ENCODE measurements at regions not wholly inside any gene's neighbourhood (a gene's known extent, or its start where the extent isn't known, plus 50 kb on each side); places are given as distances from the start of the nearest gene placed in this dataset.

- TF ChIP-seq POLR2A (IDR thresholded peaks at IDR 0.05): no peak
- TF ChIP-seq, protein P1, sequence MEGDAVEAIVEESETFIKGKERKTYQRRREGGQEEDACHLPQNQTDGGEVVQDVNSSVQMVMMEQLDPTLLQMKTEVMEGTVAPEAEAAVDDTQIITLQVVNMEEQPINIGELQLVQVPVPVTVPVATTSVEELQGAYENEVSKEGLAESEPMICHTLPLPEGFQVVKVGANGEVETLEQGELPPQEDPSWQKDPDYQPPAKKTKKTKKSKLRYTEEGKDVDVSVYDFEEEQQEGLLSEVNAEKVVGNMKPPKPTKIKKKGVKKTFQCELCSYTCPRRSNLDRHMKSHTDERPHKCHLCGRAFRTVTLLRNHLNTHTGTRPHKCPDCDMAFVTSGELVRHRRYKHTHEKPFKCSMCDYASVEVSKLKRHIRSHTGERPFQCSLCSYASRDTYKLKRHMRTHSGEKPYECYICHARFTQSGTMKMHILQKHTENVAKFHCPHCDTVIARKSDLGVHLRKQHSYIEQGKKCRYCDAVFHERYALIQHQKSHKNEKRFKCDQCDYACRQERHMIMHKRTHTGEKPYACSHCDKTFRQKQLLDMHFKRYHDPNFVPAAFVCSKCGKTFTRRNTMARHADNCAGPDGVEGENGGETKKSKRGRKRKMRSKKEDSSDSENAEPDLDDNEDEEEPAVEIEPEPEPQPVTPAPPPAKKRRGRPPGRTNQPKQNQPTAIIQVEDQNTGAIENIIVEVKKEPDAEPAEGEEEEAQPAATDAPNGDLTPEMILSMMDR (IDR thresholded peaks at IDR 0.05): no peak
- no peak overlapping the region for H3K4me3 ChIP-seq (ENCODE audit: low read depth, poor library complexity, severe bottlenecking)
- no peak for DNase-seq (ENCODE audit: low spot score in 2 of 2)
- intact Hi-C loops (cut with DNase I; ENCODE audit: low total_unique reads): no loop called here
Observed at GRCh38 chr4:59243038-59243437, 1957.1 kb upstream of the ADGRL3 start.

GRCh38 chr4:59247032-59247431, 1953.1 kb upstream of the ADGRL3 start:
- TF ChIP-seq, protein P1 (IDR thresholded peaks at IDR 0.05): no peak
- no peak for TF ChIP-seq POLR2A (IDR thresholded peaks at IDR 0.05)
- no peak overlapping the region for H3K4me3 ChIP-seq (ENCODE audit: low read depth, poor library complexity, severe bottlenecking)
- intact Hi-C loops (cut with DNase I; ENCODE audit: low total_unique reads): no loop called here
- WGBS, 2 donors: 2 to 3% methylated on average over 1 of the region's 1 CpG
- DNase-seq (ENCODE audit: low spot score in 2 of 2): no peak

- intact Hi-C loops (cut with DNase I; ENCODE audit: low total_unique reads): no loop called here
- TF ChIP-seq, protein P1 (IDR thresholded peaks at IDR 0.05): no peak
- TF ChIP-seq POLR2A (IDR thresholded peaks at IDR 0.05): no peak
- DNase-seq (ENCODE audit: low spot score in 2 of 2): no peak
- H3K4me3 ChIP-seq (ENCODE audit: low read depth, poor library complexity, severe bottlenecking): no peak overlapping the region
- WGBS, 2 donors: 63 to 76% methylated on average over 1 of the region's 1 CpG
Observed at GRCh38 chr4:59248313-59248712, 1951.8 kb upstream of the ADGRL3 start.

GRCh38 chr4:59249110-59249509, 1951.0 kb upstream of the ADGRL3 start:
- no peak overlapping the region for H3K4me3 ChIP-seq (ENCODE audit: low read depth, poor library complexity, severe bottlenecking)
- DNase-seq (ENCODE audit: low spot score in 2 of 2): no peak
- intact Hi-C loops (cut with DNase I; ENCODE audit: low total_unique reads): no loop called here
- no peak for TF ChIP-seq POLR2A (IDR thresholded peaks at IDR 0.05)
- TF ChIP-seq, protein P1 (IDR thresholded peaks at IDR 0.05): no peak
- WGBS, 2 donors: 40 to 48% methylated on average over 2 of the region's 2 CpGs

GRCh38 chr4:59258002-59258401, 1942.1 kb upstream of the ADGRL3 start:
- H3K4me3 ChIP-seq (ENCODE audit: low read depth, poor library complexity, severe bottlenecking): no peak overlapping the region
- DNase-seq (ENCODE audit: low spot score in 2 of 2): no peak
- intact Hi-C loops (cut with DNase I; ENCODE audit: low total_unique reads): no loop called here
- TF ChIP-seq POLR2A (IDR thresholded peaks at IDR 0.05): no peak
- TF ChIP-seq, protein P1 (IDR thresholded peaks at IDR 0.05): no peak
- WGBS, 2 donors: 79 to 84% methylated on average over 2 of the region's 2 CpGs

DNA sequence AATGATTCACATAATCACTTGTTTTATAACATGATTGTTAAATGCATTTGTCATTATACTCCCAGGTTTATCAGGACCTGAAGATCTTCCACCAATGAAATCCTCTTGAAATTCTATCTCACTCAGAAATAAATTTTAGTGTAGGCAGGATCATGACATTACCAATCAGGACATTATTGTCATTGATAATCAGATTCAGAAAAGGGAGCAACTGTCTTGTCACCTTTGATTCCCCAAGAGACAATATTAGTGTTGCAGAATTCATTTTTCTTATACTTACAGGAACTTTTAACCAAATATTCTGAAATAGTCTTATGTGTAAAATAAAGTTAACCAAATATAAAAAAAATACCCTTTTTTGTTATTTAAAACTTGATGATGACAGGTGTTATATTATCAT, 1892.5 kb upstream of the ADGRL3 start:
- intact Hi-C loops (cut with DNase I; ENCODE audit: low total_unique reads): no loop called here
- no peak overlapping the region for H3K4me3 ChIP-seq (ENCODE audit: low read depth, poor library complexity, severe bottlenecking)
- TF ChIP-seq POLR2A (IDR thresholded peaks at IDR 0.05): no peak
- TF ChIP-seq, protein P1 (IDR thresholded peaks at IDR 0.05): no peak
- DNase-seq (ENCODE audit: low spot score in 2 of 2): no peak

Measured in lower leg skin (tissue), 4 donors.